ENCODE measurements at regions not wholly inside any gene's neighbourhood (a gene's known extent, or its start where the extent isn't known, plus 50 kb on each side); places are given as distances from the start of the nearest gene placed in this dataset.
"Not testable (repeated sequence)": the region's sequence is repeated elsewhere in the genome, so short reads cannot be mapped to it uniquely, and the experiment has no call there.

DNA sequence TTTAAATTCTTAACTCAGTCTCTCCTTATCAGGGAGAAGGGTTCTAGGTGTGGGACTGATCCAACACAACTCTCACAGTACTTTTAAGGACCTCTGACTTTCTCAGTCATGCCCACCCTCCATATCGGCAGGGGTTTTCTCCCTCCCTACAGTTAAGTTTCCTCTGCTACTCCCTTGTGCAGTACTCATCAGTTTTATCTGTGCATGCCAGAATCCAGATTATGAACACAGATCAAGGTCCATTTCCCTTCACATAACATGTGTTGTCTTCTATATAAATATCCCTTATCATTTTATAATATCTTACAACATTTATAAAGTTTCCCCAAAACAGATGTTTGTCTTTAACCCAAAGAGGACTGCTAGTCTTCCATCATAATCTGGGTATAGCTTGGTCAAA is 986.5 kb upstream of the ARRDC3 start:
- DNase-seq: no peak

DNA sequence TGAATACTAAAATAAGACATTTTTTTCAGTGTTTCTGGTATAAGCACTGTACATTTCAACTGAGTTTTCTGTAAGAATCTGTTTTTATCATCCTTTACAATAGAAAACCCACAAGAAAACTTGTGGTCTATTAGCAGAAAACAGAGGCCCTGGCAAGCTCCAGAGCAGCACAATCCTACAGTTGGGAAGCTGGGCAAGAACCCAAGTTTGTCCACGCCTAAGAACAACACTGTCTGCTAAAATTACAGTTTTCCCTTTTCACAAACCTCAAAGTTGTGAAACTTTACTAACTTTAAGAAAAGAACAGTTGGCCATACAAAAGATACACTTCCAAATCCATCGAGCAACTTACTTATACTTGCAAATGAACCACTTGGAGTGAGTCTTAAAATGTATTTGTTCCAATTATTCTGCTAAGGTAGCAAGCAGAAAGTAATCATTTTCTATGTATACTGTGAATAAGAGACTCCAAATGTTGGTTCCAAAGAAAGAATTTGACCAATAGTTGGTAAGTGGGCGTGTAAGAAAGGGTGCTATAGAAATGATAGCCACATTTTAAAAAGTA is 982.0 kb upstream of the ARRDC3 start:
- no peak for DNase-seq

DNA sequence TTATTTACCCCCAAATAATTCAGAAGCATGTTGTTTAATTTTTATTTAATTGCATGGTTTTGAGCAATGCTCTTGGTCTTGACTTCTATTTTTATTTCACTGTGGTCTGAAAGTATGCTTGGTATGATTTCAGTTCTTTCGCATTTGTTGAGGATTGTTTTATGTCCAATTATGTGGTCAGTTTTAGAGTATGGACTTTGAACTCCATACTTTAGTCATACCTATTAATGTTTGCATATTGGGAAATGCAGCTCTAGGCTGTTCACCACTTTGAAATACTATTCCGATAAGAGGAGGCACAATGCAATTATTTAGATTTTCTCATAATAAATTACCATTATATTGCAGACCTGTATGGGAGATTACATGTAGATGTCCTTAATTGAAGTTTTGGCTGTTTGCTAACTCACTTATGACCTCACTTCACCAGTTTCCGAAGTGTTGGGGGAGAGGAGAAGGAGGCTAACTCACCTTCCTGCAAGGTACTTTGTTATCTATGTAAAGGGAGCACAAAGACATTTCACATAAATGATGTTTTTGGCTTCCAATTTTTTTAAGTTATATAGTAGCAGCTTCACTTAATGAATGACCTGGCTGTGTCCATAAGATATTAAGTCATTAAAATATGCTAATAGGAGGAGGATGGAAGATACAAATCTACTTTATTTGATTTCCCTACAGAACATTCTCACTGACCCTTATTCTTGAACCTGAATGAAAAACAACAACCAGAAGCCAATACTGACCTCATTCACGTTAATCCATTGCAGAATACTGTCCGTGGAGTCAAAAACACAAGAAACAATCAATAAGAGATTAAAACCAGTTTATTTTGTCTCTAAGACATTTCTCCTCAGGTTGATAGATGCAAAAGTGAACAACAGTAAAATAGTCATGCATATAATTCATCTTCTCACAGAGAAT is 970.3 kb upstream of the ARRDC3 start:
- DNase-seq: no peak

DNA sequence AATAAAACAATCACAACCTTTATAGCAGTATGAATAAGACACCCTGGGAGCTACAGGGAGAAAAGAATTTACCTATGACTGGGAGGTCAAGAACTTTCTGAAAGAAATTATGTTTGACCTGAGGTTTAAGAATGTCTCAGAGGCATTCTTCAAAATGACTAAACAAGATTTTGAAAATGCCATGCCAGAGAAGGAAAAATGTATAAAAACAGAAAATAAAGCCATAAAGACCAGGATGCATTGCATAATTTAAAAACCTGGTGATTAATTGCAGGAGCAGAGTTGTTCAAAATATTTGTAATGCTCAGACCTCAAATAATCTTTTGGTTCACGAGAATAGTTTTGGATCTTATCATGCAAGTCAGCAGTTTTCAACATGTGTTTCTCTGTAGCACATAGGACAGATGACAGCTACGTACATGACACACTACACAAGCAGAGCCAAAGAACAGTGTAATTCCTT is 954.7 kb upstream of the ARRDC3 start:
- no peak for DNase-seq

DNA sequence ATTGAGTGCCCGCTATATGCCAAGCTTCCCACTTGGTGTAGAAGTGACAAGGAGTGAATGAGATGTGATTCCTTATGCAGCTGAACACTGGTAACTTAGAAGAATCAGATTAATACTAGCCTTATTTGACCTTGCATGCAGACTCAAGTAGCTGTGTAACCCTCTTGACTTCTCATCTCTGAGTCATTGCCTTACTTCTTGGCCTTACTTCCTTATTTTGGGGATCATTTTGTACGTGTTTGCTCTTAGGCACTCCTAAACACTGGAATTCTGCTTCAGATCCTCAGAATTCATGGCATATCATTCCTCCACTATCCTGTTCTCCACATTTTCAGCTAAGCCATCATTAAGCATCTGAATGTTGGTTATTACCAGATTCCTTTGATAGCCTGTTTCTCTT is 948.9 kb upstream of the ARRDC3 start:
- DNase-seq: no peak

DNA sequence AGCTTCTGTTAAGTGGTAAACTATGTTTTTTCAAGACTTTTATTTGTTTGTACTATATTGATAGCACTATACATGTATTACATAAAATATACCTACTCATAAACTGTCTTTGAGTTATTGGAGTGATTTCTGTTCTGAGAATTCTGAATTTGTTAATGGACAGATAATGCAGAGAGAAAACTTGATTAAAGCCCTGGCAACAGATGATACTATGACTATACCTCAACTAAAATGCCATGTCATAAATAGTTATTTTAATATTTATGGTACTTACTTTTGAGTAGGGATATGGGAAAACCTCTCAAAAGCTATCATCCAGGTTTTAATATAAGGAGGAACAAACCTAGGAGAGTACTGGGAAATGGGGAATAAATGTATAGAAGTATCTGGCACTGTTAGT is 947.2 kb upstream of the ARRDC3 start:
- DNase-seq: no peak

DNA sequence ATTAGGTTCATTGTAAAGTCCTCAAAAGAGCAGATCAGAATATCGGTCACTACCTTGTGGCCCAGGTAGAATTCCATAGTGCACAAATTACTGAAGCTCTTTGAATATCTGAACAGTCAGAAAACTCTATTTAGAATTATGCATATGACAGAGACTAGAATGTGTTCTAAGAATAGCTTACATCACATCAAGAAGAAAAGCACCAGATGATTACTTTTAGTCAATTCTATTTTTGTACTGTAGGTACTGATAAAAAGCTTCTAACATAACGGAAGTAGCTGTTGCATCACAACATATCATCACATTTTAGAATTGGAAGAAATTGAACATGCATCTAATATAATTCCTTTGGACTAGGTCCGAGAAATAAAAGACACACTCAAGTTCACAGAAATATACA is 946.6 kb upstream of the ARRDC3 start:
- DNase-seq: no peak

DNA sequence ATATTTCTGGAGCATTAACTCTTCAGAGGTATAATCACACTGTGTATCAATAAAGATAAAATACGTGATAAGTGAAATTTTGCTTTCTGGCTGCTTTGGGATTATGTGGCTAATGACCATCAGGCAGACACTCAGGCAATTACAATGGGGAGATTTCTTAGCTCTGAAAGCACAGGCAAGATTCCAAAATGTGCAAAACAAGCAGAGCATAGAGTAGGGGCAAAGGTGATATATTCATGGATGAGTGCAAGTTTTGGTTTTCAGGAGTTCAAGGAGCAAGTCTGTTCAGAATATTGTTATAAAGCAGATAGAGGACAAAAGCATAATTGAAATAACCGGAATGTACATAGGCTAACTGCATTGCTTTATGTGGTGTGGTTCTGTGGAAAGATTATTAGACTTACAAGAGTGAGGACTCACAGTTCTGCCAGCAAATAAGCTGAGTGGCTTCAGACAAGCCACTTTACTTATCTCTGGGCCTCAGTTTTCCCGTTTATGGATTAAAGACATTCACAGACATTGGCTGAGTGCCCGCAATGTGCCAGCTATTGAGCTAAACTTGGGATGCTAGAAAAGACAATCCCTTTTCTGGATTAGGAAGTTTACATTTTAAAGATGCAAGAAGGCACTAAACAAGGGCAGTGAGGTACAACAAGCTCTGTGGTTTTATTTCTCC is 945.6 kb upstream of the ARRDC3 start:
- DNase-seq: no peak

DNA sequence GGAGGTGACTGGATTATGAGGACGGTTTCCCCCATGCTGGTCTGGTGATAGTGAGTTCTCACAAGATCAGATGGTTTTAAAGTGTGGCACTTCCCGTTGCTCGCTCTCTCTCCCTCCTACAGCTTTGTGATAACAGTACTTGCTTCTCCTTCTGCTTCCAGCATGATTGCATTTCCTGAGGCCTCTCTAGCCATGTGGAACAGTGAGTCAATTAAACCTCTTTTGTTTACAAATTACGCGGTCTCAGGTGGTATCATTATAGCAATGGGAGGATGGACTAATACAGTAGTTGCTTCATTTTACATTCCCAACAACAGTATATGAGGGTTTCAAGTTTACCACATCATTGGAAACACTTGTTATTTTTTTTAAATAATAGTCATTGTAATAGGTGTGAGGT is 937.3 kb upstream of the ARRDC3 start:
- no peak for DNase-seq

DNA sequence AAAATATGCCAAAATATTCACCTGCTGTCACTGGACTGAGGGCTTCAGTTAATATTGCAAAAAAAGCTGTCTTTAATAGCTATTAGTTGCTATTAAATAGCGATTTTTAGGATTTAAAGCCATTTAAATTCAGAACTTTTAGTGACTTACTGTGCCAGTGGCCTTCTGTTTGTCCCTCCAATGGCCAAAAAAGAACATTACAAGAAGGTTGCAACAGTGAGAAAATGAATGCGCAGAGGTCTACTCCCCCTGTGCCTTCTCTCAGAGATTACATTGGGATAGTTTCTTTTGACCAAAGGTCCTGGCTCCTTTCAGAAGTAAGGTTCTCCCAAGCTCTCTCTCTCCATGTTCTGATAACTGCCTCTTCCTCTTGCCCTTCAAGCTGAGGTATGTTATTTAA is 930.3 kb upstream of the ARRDC3 start:
- DNase-seq: no peak

DNA sequence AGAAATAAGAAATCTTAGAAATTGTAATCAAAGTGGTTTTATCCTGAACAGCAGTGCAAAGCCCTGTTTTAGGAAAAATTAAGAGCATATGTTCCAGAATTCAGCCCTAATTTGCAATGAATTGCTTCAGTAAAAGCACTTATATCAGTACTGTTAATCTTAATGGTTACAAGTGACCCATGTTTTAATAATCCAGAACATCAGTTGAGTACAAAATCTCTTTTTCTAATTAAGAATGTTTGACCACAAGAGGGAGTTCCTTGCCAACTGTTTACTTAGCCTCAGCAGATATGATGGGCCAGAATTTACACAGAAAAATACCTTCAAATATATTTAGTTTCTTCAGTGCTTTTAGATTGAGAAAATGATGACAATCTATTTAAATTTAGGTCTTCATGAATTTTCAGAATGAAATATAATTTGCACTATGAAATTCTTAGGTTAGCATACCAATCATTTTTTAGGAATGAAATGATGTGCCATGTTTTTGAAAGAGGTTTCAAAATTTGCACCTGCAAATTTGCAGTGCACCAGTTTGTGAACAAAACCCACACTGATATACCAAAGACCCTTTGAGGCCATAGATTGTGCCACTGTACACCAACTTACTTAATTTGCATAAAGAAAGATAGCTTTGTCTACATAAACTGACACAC is 926.3 kb upstream of the ARRDC3 start:
- no peak for DNase-seq

DNA sequence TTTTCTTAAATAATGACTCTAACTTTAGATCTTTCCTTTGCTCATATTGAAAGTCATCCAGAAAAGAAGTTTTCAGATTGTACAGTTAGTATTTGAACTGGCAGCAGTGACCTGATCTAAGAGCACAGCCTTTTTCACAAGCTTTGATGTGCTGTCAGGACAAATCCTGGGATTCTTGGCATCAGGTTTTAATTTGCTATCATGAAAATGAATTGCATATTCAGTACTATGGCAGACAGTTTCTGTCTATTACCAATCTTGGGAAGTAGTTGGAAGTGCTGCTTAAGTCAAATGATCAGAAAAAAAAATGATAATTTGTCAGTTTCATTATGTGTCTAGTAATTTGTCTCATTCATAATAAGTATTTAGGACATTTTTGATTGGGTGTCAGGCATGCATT is 925.6 kb upstream of the ARRDC3 start:
- DNase-seq: no peak

DNA sequence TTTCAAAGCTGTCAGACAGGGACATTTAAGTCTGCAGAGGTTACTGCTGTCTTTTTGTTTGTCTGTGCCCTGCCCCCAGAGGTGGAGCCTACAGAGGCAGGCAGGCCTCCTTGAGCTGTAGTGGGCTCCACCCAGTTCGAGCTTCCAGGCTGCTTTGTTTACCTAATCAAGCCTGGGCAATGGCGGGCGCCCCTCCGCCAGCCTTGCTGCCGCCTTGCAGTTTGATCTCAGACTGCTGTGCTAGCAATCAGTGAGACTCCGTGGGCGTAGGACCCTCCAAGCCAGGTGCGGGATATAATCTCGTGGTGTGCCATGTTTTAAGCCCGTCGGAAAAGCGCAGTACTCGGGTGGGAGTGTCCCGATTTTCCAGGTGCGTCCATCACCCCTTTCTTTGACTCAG is 919.2 kb upstream of the ARRDC3 start:
- DNase-seq: not testable (repeated sequence)

DNA sequence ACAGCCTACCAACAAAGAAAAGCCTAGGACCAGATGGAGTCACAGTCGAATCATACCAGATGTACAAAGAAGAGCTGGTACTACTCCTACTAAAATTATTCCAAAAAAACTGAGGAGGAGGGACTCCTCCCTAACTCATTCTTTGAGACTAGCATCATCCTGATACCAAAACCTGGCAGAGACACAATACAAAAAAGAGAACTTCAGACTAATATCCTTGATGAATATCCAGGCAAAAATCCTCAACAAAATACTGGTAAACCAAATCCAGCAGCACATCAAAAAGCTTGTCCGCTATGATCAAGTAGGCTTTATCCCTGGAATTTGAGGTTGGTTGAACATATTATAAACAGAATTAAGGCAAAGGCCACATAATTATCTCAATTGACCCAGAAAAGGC is 900.4 kb upstream of the ARRDC3 start:
- DNase-seq: no peak

DNA sequence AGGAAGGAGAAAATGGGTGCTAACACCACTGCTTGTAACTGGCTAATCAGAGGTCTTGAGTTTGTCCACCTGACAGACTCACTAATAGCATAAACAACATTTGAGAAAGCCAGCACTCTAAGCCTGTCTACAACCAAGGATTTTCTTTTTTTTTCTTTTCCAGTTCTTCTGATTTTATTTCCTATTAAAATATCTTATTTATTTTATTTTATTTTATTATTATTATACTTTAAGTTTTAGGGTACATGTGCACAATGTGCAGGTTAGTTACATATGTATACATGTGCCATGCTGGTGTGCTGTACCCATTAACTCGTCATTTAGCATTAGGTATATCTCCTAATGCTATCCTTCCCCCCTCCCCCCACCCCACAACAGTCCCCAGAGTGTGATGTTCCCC is 888.6 kb upstream of the ARRDC3 start:
- DNase-seq: not testable (repeated sequence)

DNA sequence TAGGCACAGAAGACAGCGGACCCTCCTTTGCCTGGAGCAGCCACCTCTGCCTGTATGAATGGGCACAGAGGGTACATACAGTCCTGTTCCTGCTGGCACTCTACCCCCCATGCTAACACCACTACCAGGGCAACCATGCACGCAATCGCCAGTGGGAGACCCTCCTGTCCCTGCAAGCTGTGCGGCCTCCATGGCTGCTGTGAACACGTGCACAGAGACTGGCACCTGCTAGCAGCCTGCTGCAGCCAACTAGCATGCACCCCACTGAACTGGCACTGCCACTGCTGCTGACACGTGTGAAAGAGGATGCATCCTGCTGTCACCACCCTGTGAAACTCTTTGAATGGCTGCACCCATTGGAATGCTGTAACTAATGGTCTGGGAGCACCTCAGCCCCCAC is 885.2 kb upstream of the ARRDC3 start:
- DNase-seq: no peak

DNA sequence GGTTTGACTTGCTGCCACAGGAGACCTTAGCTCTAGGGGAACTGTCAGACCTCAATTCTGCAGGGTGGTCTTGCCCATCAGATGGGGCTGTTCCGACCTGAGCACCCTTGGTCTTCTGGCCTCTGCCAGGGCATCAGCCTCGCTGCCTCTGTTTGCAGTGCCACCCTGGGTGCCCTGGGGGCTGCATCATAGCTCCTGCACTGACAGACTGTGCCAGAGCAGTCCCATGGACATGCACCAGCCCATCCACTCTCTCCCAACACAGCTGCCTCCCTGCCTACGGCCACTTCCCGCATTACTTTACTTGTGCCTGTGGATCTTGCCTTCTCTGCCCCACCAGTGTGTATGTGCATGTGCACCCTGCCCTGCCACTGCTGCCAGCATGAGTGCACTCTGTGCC is 884.7 kb upstream of the ARRDC3 start:
- DNase-seq: no peak

DNA sequence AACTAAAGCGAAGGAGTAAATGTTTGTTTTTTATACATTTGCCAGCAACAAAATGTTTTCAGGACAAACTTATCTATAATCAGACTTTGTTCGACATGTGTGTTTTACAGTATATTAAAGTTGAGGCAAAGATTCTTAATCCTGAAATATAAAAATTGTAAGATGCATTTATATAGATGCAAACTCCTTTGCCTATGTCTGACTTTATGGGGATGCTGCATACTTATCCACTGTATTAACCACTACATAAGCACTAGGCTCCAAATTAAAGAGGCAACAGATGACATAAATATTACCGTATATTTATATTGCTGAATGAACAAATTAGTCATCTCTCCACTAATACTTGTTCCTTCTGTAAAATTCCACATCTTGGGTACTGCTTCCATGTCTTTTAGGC is 882.7 kb upstream of the ARRDC3 start:
- no peak for DNase-seq

DNA sequence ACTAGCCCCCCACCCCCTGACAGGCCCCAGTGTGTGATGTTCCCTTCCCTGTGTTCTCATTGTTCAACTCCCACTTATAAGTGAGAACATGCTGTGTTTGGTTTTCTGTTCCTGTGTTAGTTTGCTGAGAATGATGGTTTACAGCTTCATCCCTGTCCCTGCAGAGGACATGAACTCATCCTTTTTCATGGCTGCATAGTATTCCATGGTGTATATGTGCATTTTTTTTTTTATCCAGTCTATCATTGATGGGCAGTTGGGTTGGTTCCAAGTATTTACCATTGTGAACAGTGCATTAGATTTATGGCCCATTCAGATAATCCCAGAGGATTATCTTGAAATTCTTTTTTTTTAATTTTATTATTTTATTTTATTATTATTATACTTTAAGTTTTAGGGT is 872.5 kb upstream of the ARRDC3 start:
- not testable (repeated sequence) for DNase-seq

DNA sequence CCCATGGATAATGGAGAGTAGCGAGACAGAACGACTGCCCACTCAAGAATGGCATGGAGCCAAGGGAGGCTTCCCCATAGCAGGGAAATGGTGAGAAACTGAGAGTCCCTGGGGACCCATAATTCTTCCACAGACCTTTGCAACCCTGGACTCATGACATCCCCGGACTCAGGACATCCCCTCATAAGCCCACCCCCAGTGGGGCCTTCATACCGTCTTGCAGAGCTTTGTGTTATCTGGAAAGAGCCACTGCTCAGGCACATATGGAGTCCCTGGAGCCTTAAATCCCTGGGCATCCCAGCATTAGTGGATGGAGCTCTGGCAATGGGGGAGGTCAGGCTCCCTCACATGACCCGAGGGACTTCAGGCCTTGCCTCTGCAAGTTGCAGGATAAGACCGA is 865.4 kb upstream of the ARRDC3 start:
- no peak for DNase-seq

DNA sequence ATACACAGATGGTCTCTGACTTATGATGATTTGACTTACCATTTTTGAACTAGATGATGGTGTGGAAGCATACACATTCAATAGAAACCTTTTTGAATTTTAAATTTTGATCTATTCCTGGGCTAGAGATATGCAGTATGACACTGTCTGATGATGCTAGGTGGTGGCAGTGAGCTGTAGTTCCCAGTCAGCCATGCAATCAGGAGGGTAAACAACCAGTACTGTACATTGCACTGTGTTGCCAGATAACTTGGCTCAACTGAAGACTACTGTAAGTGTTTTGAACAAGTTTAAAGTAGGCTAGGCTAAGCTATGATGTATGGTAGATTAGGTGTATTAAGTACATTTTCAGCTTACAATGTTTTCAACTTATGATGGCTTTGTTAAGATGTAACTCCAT is 859.1 kb upstream of the ARRDC3 start:
- DNase-seq: no peak

DNA sequence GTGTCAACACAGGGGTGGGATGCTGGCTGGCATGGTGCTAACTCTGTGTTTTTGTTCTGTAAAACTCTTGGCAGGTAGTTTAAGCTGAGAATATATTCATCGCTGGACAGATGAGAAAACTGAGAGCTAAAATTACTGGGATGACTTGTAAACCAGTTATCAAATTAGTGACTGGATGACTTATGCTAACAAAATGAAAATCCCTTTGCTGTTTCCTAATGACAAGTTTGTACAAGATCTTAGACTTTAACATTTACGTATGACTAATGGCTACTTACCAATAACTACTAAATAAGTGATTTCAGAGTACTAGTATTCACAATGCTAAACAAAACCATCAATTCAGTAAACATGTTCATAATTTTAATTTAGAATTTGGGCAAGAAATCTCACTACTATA is 854.8 kb upstream of the ARRDC3 start:
- DNase-seq: no peak

DNA sequence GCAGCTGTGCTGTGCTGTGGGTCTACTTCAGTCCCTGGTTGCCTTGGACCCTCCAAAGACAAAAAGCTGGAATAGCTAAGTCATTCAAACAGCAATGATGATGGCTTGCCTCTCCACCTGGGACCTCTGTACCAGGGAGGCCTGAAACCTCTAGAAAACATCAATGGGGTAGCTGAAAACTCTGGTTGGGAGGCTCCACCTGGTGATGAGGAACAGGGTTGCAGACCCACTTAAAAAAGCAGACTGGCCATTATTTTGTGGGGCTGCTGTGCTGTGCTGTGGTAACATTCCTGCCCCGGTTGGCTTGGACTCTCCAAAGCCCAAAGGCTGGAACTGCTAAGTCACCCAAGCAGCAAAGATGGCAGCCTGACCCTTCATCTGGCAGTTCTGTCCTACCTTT is 839.3 kb upstream of the ARRDC3 start:
- DNase-seq: no peak

DNA sequence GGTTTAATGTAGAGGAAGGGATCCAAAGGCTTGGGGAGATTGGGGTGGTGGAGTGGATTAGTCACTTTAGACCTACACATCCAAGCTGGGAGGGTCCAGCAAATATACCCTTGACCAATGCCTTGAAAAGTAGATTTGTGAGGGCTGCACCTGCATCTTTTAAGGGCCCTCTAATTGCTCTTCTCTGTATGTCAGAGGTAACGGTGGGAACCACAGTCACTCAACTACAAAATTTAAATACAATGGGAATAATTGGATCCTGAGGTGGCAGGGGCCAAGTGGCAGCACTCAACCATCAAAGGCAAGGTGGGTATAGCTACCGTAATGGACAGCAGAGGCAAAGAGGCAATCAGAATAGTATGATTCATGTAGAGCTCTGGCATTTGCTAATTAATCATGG is 833.7 kb upstream of the ARRDC3 start:
- DNase-seq: not testable (repeated sequence)
